PFSK-1 (cell line): ENCODE measurements at regions not wholly inside any gene's neighbourhood (a gene's known extent, or its start where the extent isn't known, plus 50 kb on each side); places are given as distances from the start of the nearest gene placed in this dataset.

Experiments
- FOXP2 ChIP-seq: optimal IDR thresholded peaks from 2 replicates; pipeline ENCODE3; 2011; ENCODE audit warnings: borderline replicate concordance, control low read depth, inconsistent platforms; ENCODE audit not compliant: insufficient read depth; ENCODE audit errors: extremely low read length, extremely low read depth
- POLR2AphosphoS5 ChIP-seq: IDR thresholded peaks from 2 replicates; pipeline ENCODE4 v1.6.1; 2012; ENCODE audit warnings: low read depth, mild to moderate bottlenecking, control low read depth, low read length, moderate library complexity
- SIN3A ChIP-seq: IDR thresholded peaks from 2 replicates; pipeline ENCODE4 v1.6.1; 2012; ENCODE audit warnings: mild to moderate bottlenecking, low read length, moderate library complexity, borderline replicate concordance; ENCODE audit not compliant: insufficient read depth
- TAF1 ChIP-seq: IDR thresholded peaks from 2 replicates; pipeline ENCODE4 v1.6.1; 2012; ENCODE audit warnings: low read length, control low read depth, borderline replicate concordance; ENCODE audit not compliant: insufficient read depth
- TF ChIP-seq, protein P1 (sequence below), 2 experiments: IDR thresholded peaks; 2 replicates each; pipeline versions ENCODE4 v1.6.1 to v1.8.0; 2011 to 2012; ENCODE audit warnings: low read depth in 2 of 2, low read length in 2 of 2, control low read depth in 1 of 2, inconsistent platforms in 1 of 2, mild to moderate bottlenecking in 1 of 2, moderate library complexity in 1 of 2; ENCODE audit not compliant: insufficient read depth in 1 of 2

- no peak for TF ChIP-seq FOXP2
- TF ChIP-seq, protein P1, sequence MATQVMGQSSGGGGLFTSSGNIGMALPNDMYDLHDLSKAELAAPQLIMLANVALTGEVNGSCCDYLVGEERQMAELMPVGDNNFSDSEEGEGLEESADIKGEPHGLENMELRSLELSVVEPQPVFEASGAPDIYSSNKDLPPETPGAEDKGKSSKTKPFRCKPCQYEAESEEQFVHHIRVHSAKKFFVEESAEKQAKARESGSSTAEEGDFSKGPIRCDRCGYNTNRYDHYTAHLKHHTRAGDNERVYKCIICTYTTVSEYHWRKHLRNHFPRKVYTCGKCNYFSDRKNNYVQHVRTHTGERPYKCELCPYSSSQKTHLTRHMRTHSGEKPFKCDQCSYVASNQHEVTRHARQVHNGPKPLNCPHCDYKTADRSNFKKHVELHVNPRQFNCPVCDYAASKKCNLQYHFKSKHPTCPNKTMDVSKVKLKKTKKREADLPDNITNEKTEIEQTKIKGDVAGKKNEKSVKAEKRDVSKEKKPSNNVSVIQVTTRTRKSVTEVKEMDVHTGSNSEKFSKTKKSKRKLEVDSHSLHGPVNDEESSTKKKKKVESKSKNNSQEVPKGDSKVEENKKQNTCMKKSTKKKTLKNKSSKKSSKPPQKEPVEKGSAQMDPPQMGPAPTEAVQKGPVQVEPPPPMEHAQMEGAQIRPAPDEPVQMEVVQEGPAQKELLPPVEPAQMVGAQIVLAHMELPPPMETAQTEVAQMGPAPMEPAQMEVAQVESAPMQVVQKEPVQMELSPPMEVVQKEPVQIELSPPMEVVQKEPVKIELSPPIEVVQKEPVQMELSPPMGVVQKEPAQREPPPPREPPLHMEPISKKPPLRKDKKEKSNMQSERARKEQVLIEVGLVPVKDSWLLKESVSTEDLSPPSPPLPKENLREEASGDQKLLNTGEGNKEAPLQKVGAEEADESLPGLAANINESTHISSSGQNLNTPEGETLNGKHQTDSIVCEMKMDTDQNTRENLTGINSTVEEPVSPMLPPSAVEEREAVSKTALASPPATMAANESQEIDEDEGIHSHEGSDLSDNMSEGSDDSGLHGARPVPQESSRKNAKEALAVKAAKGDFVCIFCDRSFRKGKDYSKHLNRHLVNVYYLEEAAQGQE (IDR thresholded peaks at IDR 0.05; ENCODE audit: insufficient read depth in 1 of 2, low read depth in 2 of 2, low read length in 2 of 2), result no peak
- no peak for TF ChIP-seq SIN3A
- TF ChIP-seq TAF1, result no peak
- no peak for TF ChIP-seq POLR2AphosphoS5
These were observed 379.4 kb downstream of the DIPK2A start for GRCh38 chr3:144351011-144351410.

- no peak for TF ChIP-seq FOXP2
- TF ChIP-seq, protein P1 (IDR thresholded peaks at IDR 0.05; ENCODE audit: insufficient read depth in 1 of 2, low read depth in 2 of 2, low read length in 2 of 2), result no peak
- no peak for TF ChIP-seq TAF1
- TF ChIP-seq SIN3A, result no peak
- TF ChIP-seq POLR2AphosphoS5, result no peak
These were observed 380.2 kb downstream of the DIPK2A start for GRCh38 chr3:144351773-144352365.

DNA sequence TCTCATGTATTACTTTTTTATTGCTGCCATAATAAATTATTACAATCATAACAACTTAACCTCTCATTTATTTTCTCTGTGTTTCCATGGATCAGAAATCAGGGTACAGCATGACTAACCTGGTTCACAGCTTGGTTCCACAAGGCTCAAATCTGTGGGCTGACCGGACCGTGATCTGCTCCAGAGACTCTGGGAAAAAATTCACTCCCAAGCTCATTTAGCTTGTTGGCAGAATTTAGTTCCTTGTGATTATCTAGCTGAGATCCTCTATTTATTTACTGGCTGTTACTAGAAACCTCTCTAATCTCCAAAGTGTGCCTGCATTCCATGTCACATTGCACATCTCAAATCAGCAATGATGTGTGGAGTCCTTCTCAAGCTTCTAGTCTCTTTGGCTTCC is 386.6 kb downstream of the DIPK2A start:
- TF ChIP-seq, protein P1 (IDR thresholded peaks at IDR 0.05; ENCODE audit: insufficient read depth in 1 of 2, low read depth in 2 of 2, low read length in 2 of 2), result no peak
- TF ChIP-seq FOXP2, result no peak
- TF ChIP-seq TAF1, result no peak
- TF ChIP-seq POLR2AphosphoS5, result no peak
- TF ChIP-seq SIN3A, result no peak

DNA sequence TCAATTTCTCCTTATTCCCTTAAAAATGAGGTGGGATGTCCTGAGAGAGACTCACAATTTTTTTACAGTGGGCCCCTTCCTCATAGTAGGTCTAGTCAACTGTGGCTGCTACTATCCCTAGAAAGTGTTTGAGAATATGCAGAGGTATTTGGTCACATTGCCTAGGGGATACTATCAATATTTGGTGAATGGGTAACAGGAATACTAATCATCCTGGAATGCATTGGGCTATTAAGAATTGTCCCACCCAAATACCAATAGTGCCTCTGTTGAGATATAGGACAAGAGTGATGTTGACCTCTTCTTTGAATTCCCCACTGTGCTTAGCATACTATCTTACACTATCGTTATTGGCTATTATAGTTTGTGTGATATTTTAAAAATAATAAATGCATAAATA is 389.4 kb downstream of the DIPK2A start:
- no peak for TF ChIP-seq POLR2AphosphoS5
- TF ChIP-seq TAF1, result no peak
- no peak for TF ChIP-seq SIN3A
- TF ChIP-seq, protein P1 (IDR thresholded peaks at IDR 0.05; ENCODE audit: insufficient read depth in 1 of 2, low read depth in 2 of 2, low read length in 2 of 2), result no peak
- TF ChIP-seq FOXP2, result no peak

GRCh38 chr3:144362126-144362525 is 390.5 kb downstream of the DIPK2A start:
- TF ChIP-seq POLR2AphosphoS5, result no peak
- TF ChIP-seq, protein P1 (IDR thresholded peaks at IDR 0.05; ENCODE audit: insufficient read depth in 1 of 2, low read depth in 2 of 2, low read length in 2 of 2), result no peak
- TF ChIP-seq SIN3A, result no peak
